Peyer's patch (tissue), 4 donors: ENCODE measurements at regions not wholly inside any gene's neighbourhood (a gene's known extent, or its start where the extent isn't known, plus 50 kb on each side); places are given as distances from the start of the nearest gene placed in this dataset.

Experiments used
- CTCF ChIP-seq, 6 experiments: fragments of 450-650 bp in 4 of 6; fragments of 200-600 bp in 2 of 6; sonication (generic) in 1 of 6; IDR thresholded peaks; one replicate each; pipeline ENCODE4 v1.5.1; 2017 to 2019; ENCODE audit warnings: antibody characterized with exemption in 6 of 6, mild to moderate bottlenecking in 3 of 6, moderate library complexity in 1 of 6
- POLR2A ChIP-seq, 2 donors: fragments of 450-650 bp; IDR thresholded peaks; one replicate each; pipeline ENCODE4 v1.5.1; 2017; ENCODE audit warnings: antibody characterized with exemption in 2 of 2, mild to moderate bottlenecking in 2 of 2, moderate library complexity in 2 of 2

DNA sequence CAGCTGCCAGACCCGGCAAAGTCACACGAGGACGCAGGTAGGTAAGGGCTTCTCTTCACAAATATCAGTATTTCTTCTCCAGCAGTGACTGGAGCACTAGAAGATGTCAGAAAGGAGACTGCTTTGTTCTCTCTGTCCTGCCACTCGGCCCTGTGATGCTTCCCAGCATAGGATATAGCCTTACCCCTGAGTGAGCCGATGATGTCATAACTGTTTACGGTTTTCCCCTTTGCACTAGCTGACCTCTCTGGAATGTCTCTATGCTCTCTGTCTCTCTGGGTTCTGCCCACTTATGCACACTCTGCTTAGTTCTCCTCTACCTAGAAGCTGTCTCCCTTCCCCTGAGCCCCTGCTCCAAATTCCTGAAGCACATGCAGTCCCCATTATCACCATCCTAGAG lies 167.5 kb upstream of the PODXL start:
- TF ChIP-seq CTCF (IDR thresholded peaks at IDR 0.05) (no peak), POLR2A (IDR thresholded peaks at IDR 0.05) (no peak)
